ENCODE measurements at regions not wholly inside any gene's neighbourhood (a gene's known extent, or its start where the extent isn't known, plus 50 kb on each side); places are given as distances from the start of the nearest gene placed in this dataset.

- no peak for TF ChIP-seq CTCF (conservative IDR thresholded peaks at IDR 0.05)
- TF ChIP-seq EZH2 (IDR thresholded peaks at IDR 0.05; ENCODE audit: low read depth) = no peak
These were observed 252.9 kb upstream of the ZMIZ1 start for GRCh38 chr10:78815702-78816334.

Measured in PC-9 (cell line).